ENCODE measurements at regions not wholly inside any gene's neighbourhood (a gene's known extent, or its start where the extent isn't known, plus 50 kb on each side); places are given as distances from the start of the nearest gene placed in this dataset.

GRCh38 chr12:5259523-5259922 lies 172.4 kb upstream of the NTF3 start:
- Histone ChIP-seq H3K4me1 (ENCODE audit: control insufficient read depth, insufficient read depth, low read length) (no peaks in the 10 kb centered on the region), H2AFZ (ENCODE audit: control insufficient read depth, low read depth, low read length) (no peak overlapping the region), H3K9me3 (replicated peaks; ENCODE audit: control insufficient read depth, insufficient read depth, low read length) (no peaks in the 10 kb centered on the region), H3K79me2 (ENCODE audit: control insufficient read depth, insufficient read depth, low read length) (no peaks in the 10 kb centered on the region), H3K4me3 (no peak overlapping the region), H3K27ac (ENCODE audit: control insufficient read depth, insufficient read depth) (no peak overlapping the region), H3K36me3 (ENCODE audit: control insufficient read depth in 2 of 2, insufficient read depth in 2 of 2, low read length in 1 of 2) (no peaks in the 10 kb centered on the region), H3K4me2 (ENCODE audit: control insufficient read depth, insufficient read depth) (no peak overlapping the region), H3K27me3 (replicated peaks in 1 of 2; ENCODE audit: control insufficient read depth in 2 of 2, insufficient read depth in 2 of 2, low read length in 1 of 2) (no peaks in the 10 kb centered on the region), H3K9ac (ENCODE audit: control insufficient read depth, insufficient read depth, low read length) (no peak overlapping the region), H4K20me1 (ENCODE audit: control insufficient read depth, insufficient read depth) (no peaks in the 10 kb centered on the region)
- BruUV-seq (replicated peaks): no TSS peak
- ATAC-seq: no peak
- in situ Hi-C loops (cut with MboI): no loop called here
- no peak for DNase-seq (ENCODE audit: low read depth, low spot score)
- intact Hi-C loops (cut with micrococcal nuclease; ENCODE audit: unreplicated experiment): no loop called here
- RAD21 ChIA-PET (ENCODE audit: unreplicated experiment): no interaction called here
- FAIRE-seq: no peak
- 29% methylated on average over 4 of the region's 4 CpGs for WGBS (ENCODE audit: insufficient coverage, insufficient replicate concordance, low lambda C conversion rate, missing lambda C conversion rate)
- CTCF ChIA-PET: no interaction called here
- POLR2A ChIA-PET: no interaction called here
- SMC1A ChIA-PET (ENCODE audit: uncharacterized antibody, unreplicated experiment): no interaction called here
- no peak for TF ChIP-seq ZBED1 (IDR thresholded peaks at IDR 0.05; ENCODE audit: borderline replicate concordance)
- no peak for TF ChIP-seq SMC3 (IDR thresholded peaks at IDR 0.05; ENCODE audit: borderline replicate concordance, low read length)
- TF ChIP-seq YBX1 (IDR thresholded peaks at IDR 0.05): no peak
- TF ChIP-seq TCF7 (IDR thresholded peaks at IDR 0.05; ENCODE audit: borderline replicate concordance): no peak
- TF ChIP-seq, protein P1, sequence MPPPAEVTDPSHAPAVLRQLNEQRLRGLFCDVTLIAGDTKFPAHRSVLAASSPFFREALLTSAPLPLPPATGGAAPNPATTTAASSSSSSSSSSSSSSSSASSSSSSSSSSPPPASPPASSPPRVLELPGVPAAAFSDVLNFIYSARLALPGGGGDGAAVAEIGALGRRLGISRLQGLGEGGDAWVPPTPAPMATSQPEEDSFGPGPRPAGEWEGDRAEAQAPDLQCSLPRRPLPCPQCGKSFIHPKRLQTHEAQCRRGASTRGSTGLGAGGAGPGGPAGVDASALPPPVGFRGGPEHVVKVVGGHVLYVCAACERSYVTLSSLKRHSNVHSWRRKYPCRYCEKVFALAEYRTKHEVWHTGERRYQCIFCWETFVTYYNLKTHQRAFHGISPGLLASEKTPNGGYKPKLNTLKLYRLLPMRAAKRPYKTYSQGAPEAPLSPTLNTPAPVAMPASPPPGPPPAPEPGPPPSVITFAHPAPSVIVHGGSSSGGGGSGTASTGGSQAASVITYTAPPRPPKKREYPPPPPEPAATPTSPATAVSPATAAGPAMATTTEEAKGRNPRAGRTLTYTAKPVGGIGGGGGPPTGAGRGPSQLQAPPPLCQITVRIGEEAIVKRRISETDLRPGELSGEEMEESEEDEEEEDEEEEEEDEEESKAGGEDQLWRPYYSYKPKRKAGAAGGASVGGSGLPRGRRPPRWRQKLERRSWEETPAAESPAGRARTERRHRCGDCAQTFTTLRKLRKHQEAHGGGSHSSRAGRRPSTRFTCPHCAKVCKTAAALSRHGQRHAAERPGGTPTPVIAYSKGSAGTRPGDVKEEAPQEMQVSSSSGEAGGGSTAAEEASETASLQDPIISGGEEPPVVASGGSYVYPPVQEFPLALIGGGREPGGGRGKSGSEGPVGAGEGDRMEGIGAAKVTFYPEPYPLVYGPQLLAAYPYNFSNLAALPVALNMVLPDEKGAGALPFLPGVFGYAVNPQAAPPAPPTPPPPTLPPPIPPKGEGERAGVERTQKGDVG (CRISPR knock-in tag; IDR thresholded peaks at IDR 0.05): no peak
- TF ChIP-seq BACH1 (IDR thresholded peaks at IDR 0.05; ENCODE audit: borderline replicate concordance): no peak
- no peak for TF ChIP-seq GABPA (IDR thresholded peaks at IDR 0.05; ENCODE audit: low read depth)
- TF ChIP-seq, protein P2, sequence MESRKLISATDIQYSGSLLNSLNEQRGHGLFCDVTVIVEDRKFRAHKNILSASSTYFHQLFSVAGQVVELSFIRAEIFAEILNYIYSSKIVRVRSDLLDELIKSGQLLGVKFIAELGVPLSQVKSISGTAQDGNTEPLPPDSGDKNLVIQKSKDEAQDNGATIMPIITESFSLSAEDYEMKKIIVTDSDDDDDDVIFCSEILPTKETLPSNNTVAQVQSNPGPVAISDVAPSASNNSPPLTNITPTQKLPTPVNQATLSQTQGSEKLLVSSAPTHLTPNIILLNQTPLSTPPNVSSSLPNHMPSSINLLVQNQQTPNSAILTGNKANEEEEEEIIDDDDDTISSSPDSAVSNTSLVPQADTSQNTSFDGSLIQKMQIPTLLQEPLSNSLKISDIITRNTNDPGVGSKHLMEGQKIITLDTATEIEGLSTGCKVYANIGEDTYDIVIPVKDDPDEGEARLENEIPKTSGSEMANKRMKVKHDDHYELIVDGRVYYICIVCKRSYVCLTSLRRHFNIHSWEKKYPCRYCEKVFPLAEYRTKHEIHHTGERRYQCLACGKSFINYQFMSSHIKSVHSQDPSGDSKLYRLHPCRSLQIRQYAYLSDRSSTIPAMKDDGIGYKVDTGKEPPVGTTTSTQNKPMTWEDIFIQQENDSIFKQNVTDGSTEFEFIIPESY (IDR thresholded peaks at IDR 0.05): no peak
- TF ChIP-seq, protein P3, sequence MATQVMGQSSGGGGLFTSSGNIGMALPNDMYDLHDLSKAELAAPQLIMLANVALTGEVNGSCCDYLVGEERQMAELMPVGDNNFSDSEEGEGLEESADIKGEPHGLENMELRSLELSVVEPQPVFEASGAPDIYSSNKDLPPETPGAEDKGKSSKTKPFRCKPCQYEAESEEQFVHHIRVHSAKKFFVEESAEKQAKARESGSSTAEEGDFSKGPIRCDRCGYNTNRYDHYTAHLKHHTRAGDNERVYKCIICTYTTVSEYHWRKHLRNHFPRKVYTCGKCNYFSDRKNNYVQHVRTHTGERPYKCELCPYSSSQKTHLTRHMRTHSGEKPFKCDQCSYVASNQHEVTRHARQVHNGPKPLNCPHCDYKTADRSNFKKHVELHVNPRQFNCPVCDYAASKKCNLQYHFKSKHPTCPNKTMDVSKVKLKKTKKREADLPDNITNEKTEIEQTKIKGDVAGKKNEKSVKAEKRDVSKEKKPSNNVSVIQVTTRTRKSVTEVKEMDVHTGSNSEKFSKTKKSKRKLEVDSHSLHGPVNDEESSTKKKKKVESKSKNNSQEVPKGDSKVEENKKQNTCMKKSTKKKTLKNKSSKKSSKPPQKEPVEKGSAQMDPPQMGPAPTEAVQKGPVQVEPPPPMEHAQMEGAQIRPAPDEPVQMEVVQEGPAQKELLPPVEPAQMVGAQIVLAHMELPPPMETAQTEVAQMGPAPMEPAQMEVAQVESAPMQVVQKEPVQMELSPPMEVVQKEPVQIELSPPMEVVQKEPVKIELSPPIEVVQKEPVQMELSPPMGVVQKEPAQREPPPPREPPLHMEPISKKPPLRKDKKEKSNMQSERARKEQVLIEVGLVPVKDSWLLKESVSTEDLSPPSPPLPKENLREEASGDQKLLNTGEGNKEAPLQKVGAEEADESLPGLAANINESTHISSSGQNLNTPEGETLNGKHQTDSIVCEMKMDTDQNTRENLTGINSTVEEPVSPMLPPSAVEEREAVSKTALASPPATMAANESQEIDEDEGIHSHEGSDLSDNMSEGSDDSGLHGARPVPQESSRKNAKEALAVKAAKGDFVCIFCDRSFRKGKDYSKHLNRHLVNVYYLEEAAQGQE (IDR thresholded peaks at IDR 0.05; ENCODE audit: low read depth, low read length): no peak
- no peak for TF ChIP-seq ZSCAN29 (IDR thresholded peaks at IDR 0.05)
- no peak for TF ChIP-seq ZZZ3 (IDR thresholded peaks at IDR 0.05; ENCODE audit: control insufficient read depth, insufficient read length, low read depth)
- TF ChIP-seq ETV6 (conservative IDR thresholded peaks at IDR 0.05 in 1 of 2, IDR thresholded peaks at IDR 0.05 in 1 of 2; ENCODE audit: borderline replicate concordance in 1 of 2, low read depth in 1 of 2): no peak
- TF ChIP-seq PAX5 (IDR thresholded peaks at IDR 0.05; ENCODE audit: borderline replicate concordance, low read depth, low read length): no peak
- no peak for TF ChIP-seq USF2 (IDR thresholded peaks at IDR 0.05; ENCODE audit: borderline replicate concordance, low read depth, low read length)
- no peak for TF ChIP-seq GATAD2B (conservative IDR thresholded peaks at IDR 0.05; ENCODE audit: low read depth)
- TF ChIP-seq RUNX3 (IDR thresholded peaks at IDR 0.05; ENCODE audit: low read length): no peak
- no peak for TF ChIP-seq POLR2AphosphoS5 (IDR thresholded peaks at IDR 0.05; ENCODE audit: low read length)
- TF ChIP-seq POU2F2 (IDR thresholded peaks at IDR 0.05; ENCODE audit: borderline replicate concordance, low read depth, low read length): no peak

Measured in GM12878 (cell line).